Stromal cell of bone marrow (primary cell): ENCODE measurements at regions not wholly inside any gene's neighbourhood (a gene's known extent, or its start where the extent isn't known, plus 50 kb on each side); places are given as distances from the start of the nearest gene placed in this dataset.

Experiments
- DNase-seq: peaks from one replicate; pipeline ENCODE4 v3.0.0-alpha.2; 2012; ENCODE audit warnings: low read depth

- DNase-seq: no peak
Measured at GRCh38 chr13:88601949-88602348, 930.8 kb downstream of the SLITRK5 start.

GRCh38 chr13:88602786-88603777, 931.9 kb downstream of the SLITRK5 start:
- no peak for DNase-seq

- DNase-seq: no peak
Measured at GRCh38 chr13:88617176-88617575, 946.0 kb downstream of the SLITRK5 start.

- DNase-seq: no peak
Measured at GRCh38 chr13:88622362-88622973, 951.3 kb downstream of the SLITRK5 start.

GRCh38 chr13:88623150-88623549, 952.0 kb downstream of the SLITRK5 start:
- no peak for DNase-seq

- DNase-seq: no peak
Measured at GRCh38 chr13:88627071-88627470, 955.9 kb downstream of the SLITRK5 start.

GRCh38 chr13:88628882-88629281, 957.7 kb downstream of the SLITRK5 start:
- no peak for DNase-seq

GRCh38 chr13:88637935-88638334, 966.8 kb downstream of the SLITRK5 start:
- no peak for DNase-seq

- DNase-seq: no peak
Measured at GRCh38 chr13:88643233-88643632, 972.1 kb downstream of the SLITRK5 start.

- no peak for DNase-seq
Measured at GRCh38 chr13:88648598-88649373, 977.6 kb downstream of the SLITRK5 start.

- no peak for DNase-seq
Measured at GRCh38 chr13:88649855-88650254, 978.7 kb downstream of the SLITRK5 start.

GRCh38 chr13:88651531-88651930, 980.4 kb downstream of the SLITRK5 start:
- DNase-seq: no peak

- DNase-seq: no peak
Measured at GRCh38 chr13:88656751-88657150, 985.6 kb downstream of the SLITRK5 start.

GRCh38 chr13:88670509-88670908, 999.3 kb downstream of the SLITRK5 start:
- DNase-seq: no peak

GRCh38 chr13:88674841-88675240, 1003.7 kb downstream of the SLITRK5 start:
- no peak for DNase-seq

- DNase-seq: no peak
Measured at GRCh38 chr13:88675347-88675996, 1004.3 kb downstream of the SLITRK5 start.

- no peak for DNase-seq
Measured at GRCh38 chr13:88676016-88676415, 1004.8 kb downstream of the SLITRK5 start.

- DNase-seq: no peak
Measured at GRCh38 chr13:88685459-88685858, 1014.3 kb downstream of the SLITRK5 start.

- no peak for DNase-seq
Measured at GRCh38 chr13:88701551-88701950, 1030.4 kb downstream of the SLITRK5 start.

- no peak for DNase-seq
Measured at GRCh38 chr13:88704600-88705275, 1033.6 kb downstream of the SLITRK5 start.

- DNase-seq: no peak
Measured at GRCh38 chr13:88707646-88708045, 1036.5 kb downstream of the SLITRK5 start.
